GM18861 (cell line): ENCODE measurements at regions not wholly inside any gene's neighbourhood (a gene's known extent, or its start where the extent isn't known, plus 50 kb on each side); places are given as distances from the start of the nearest gene placed in this dataset.
A peak's percentile ranks its signal among the peaks of the same experiment; 100 is the strongest.

ENCODE experiments used
- ATAC-seq: cut with Tn5 transposase; IDR thresholded peaks from one replicate; pipeline ENCODE4 v1.9.1; 2021; ENCODE audit not compliant: unreplicated experiment

DNA sequence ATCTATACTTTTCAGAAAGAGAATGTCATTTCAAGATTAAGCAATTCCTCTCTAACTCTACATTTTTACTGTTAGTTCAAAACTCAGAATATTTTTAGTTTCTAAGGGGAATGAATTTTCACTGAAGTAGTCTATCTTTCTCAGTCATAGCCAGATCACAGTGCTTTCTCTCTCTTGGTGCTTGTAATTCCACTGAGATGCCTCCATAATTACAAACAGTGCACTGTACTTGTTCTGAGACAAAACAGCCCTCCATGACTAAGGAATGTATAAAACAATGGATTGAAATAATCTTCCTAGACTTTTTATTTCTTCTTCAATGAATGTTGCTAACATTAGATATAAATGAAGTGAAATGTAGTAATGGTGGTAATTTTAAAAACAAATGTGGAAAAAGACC lies 603.2 kb upstream of the FAM241A start:
- no peak for ATAC-seq

- ATAC-seq: no peak
Measured at GRCh38 chr4:111546881-111547280, 598.4 kb upstream of the FAM241A start.

DNA sequence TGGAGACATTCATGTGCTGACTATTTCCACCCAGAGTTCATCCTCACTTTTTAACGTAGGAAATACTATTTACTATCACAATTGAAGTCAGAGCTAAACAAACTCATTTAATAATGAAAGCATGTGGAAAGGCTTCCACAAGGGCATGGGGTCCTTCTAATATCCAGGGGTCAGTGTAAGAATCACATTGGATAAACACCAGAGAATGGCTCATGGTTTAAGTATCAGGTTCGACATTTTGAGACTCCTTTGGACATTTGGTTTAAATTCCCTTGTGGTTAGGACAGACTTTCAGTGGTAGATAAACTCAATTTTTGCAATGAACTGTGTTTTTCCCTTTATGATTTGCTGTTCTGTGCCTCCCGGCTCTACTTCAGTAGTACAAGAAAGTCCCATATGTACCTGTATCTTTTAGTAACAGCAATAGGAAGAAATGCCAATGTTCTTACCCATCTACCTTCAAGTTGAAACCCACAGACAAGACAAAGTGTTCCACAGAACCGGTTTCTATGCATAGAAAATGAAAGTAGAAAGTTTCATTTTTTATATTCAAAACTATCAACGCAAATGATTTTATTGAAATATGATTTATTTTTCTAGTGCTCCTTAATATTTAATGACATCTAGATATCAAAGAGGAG lies 589.0 kb upstream of the FAM241A start:
- ATAC-seq: no peak

GRCh38 chr4:111556851-111557250 lies 588.4 kb upstream of the FAM241A start:
- ATAC-seq: no peak

DNA sequence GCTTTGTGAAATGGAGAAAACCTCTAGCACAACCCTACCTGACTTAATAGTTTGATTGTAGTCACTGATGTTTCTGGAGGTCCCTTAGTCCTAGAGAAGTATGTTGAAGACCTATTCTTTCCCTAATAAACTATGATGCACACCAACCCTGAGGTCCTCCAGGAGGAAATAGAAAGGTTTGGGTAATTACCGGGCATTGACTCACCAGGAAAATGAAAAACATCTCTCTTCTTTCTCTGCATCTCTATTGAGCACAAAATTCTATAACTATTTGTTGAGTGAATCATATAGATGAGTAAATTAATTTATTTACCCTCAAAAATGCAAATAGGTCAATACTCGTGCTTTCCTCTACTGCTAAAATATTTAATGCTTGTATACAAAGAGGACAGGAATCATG lies 582.4 kb upstream of the FAM241A start:
- ATAC-seq: no peak

DNA sequence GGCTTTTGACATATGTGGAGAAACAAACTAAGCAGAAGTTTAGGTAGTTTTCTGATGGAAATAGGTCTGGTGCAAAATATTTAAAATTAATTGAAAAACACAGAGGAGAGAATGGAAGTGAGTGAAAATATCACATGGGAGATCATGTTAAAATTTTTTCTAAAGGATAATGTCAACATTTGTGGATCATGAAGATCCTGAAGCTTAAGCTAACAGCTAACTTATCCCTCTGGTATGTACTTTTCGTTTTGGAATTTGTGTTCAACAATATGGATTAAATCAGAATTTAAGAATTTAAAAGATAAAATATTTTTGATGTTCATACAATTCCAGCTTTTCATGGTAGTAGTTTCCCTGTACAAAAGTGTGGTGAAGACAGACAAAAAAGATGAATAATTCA lies 572.8 kb upstream of the FAM241A start:
- no peak for ATAC-seq

GRCh38 chr4:111573386-111573785 lies 571.9 kb upstream of the FAM241A start:
- no peak for ATAC-seq

- no peak for ATAC-seq
Measured at GRCh38 chr4:111579767-111580166, 565.5 kb upstream of the FAM241A start.

GRCh38 chr4:111595456-111595855 lies 549.8 kb upstream of the FAM241A start:
- no peak for ATAC-seq

GRCh38 chr4:111596491-111596890 lies 548.8 kb upstream of the FAM241A start:
- no peak for ATAC-seq

DNA sequence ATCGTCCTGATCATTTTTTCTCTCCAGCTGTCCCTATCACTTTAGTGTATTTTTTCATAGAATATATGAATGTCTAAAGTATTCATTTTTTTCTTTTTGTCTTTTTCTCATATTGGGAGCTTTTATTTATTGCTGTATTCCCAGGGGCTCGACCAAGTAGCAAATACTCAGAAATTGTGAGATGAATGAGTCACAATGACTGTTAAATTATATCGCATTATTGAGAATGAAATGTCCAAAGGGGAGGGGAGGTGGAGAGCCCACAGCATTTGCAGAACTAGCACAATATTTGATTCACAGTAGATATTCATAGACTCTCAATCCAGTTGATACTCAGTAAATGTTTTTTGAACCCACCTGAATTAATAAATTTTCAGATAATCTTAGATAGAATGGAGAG lies 543.6 kb upstream of the FAM241A start:
- ATAC-seq: no peak

DNA sequence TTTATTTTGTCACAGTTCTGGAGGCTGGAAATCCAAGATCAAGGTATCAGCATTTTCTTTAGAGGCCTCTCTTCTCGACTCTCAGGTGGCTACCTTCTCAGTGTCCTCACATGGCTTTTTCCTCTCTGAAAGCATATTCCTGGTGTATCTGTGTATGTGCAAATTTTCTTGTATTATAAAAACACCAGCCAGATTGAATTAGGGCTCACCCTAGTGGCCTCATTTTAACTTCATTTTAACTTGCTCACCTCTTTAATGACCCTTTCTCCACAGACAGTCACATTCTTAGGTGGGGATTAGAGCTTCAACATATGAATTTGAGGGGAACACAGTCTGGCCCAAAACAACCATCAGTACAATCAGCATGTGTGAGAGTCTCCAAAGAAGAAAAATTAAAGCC lies 542.4 kb upstream of the FAM241A start:
- no peak for ATAC-seq

DNA sequence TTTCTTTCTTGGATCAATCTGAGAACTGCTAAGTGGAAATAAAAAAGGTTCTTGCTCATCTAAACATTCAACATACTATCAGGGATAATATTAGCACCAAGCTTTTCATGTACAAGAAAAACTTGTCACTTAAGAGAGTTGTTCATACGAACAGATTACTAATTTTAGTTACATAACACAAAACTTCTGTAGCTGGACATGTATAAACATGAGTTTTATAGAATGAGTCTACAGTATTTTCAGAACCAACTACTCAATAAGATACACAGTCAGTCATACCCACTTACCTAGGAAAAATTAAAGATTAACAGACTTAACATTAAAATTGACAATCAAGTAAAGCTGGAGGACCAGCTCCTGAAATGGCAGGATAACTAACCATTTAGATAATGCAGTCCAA lies 540.1 kb upstream of the FAM241A start:
- ATAC-seq: no peak

- no peak for ATAC-seq
Measured at GRCh38 chr4:111610681-111611080, 534.6 kb upstream of the FAM241A start.

- ATAC-seq: no peak
Measured at GRCh38 chr4:111618908-111619307, 526.3 kb upstream of the FAM241A start.

GRCh38 chr4:111628437-111628836 lies 516.8 kb upstream of the FAM241A start:
- no peak for ATAC-seq

- ATAC-seq: no peak
Measured at GRCh38 chr4:111630705-111631104, 514.5 kb upstream of the FAM241A start.

GRCh38 chr4:111631215-111631999 lies 513.8 kb upstream of the FAM241A start:
- peak; percentile 60 for ATAC-seq

- no peak for ATAC-seq
Measured at GRCh38 chr4:111632641-111633151, 512.6 kb upstream of the FAM241A start.

GRCh38 chr4:111633663-111634266 lies 511.5 kb upstream of the FAM241A start:
- no peak for ATAC-seq

GRCh38 chr4:111635646-111636045 lies 509.6 kb upstream of the FAM241A start:
- no peak for ATAC-seq

DNA sequence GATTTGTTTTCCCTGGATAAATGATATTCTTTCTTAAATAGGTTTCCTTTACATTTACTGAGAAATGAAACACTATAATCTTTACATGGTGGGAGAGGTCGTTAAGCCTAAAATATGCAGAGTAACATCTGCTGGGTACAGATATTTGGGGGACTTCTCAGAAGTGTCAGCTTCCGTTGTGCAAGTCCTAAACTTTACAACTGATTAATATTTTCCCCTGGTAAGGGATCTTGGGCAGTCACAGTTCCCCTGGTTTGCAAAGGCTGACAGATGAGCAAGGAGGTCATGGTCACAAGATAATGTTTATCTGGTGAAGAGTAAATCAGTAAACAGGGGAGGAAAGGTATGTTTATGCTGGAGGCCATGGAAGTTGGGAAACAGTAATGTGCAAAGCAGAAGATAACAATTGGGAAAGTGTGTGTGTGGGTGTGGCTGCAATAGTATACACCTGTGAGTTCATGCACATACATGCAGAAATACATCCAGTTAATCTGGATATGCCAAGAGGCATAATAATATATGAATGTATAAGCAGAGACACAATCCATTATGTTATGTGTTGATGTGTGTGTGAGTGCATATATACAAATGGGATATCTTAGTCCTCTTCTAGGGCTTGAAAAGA lies 508.2 kb upstream of the FAM241A start:
- no peak for ATAC-seq
